ENCODE measurements at regions not wholly inside any gene's neighbourhood (a gene's known extent, or its start where the extent isn't known, plus 50 kb on each side); places are given as distances from the start of the nearest gene placed in this dataset.
A peak's percentile ranks its signal among the peaks of the same experiment; 100 is the strongest.

DNA sequence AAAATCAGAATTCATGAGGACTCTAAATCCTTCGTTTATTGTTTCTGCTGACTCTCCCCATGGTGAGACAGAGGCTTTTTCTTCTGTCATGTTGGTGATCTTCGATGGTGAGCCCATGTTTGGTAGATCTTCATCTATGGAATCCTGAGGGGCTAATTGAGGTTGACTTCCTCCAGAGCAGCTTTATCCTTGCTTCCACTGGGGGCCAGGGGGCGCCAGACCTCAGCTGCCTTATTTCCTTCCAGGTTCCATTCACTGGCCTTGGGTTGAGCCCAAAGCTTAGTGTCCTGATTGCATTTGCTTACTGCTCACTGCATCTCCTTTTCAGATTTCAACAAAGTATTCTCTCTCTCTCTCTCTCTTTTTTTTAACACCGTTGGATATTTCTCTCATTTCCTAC is 80.7 kb downstream of the GCC1 start:
- POLR2A ChIA-PET: interaction anchor here (0.6 kb wide), 1 partner anchor 25 kb away, joined by 3 read pairs; no protein-coding TSS in a partner anchor

DNA sequence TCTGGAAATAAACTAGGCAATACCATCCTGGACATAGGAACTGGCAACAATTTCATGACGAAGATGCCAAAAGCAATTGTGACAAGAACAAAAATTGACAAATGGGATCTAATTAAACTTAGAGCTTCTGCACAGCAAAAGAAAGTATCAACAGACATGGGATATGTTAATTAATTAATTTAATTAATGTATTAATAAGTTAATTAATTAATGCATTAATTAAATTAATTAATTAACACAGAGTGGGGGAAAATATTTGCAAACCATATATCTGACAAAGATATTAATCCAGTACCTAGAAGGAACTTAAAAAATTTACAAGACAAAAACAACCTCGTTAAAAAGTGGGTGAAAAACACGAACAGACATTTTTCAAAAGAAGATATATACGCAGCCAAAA is 83.6 kb downstream of the GCC1 start:
- no CpG with 5 or more reads among the region's 4 CpGs for WGBS (ENCODE audit: insufficient coverage)
- DNase-seq: no peak
- H3K9me3 ChIP-seq (ENCODE audit: control extremely low read depth in 1 of 5, control insufficient read depth in 4 of 5, insufficient read depth in 2 of 5, low read depth in 1 of 5, low read length in 4 of 5): no peaks in the 10 kb centered on the region
- H3K36me3 ChIP-seq (ENCODE audit: control insufficient read depth in 4 of 4, insufficient read depth in 4 of 4, low read length in 3 of 4): no peaks in the 10 kb centered on the region
- ChIA-PET POLR2A (no interaction called here), CTCF (interaction anchor here (1.3 kb wide), 1 partner anchor 17 kb away, joined by 3 read pairs; no protein-coding TSS in a partner anchor)
- no peak overlapping the region for H3K27ac ChIP-seq (ENCODE audit: insufficient read depth in 1 of 2, low read depth in 1 of 2, low read length in 2 of 2, poor library complexity in 1 of 2, severe bottlenecking in 2 of 2)
- no peak overlapping the region for H3K4me3 ChIP-seq (ENCODE audit: control insufficient read depth in 1 of 7, extremely low read depth in 1 of 7, insufficient read depth in 4 of 7, low read depth in 2 of 7, low read length in 6 of 7)
- no peaks in the 10 kb centered on the region for H3K4me1 ChIP-seq (ENCODE audit: control extremely low read depth in 1 of 4, control insufficient read depth in 4 of 4, insufficient read depth in 4 of 4, low read length in 3 of 4)
- peaks cover 0 to 10% (median 2%) of the 10 kb centered on the region in 5 experiments for H3K27me3 ChIP-seq (replicated peaks in 2 of 5; ENCODE audit: control insufficient read depth in 4 of 5, insufficient read depth in 5 of 5, low read length in 4 of 5)

More for the DNA sequence above, 80.7 kb downstream of the GCC1 start:
- DNase-seq: peak; percentile 8 to 27 (median 15)
- WGBS (ENCODE audit: insufficient coverage): 50% methylated on average over 2 of the region's 4 CpGs
- CTCF ChIA-PET: no interaction called here
- H3K9me3 ChIP-seq (ENCODE audit: control extremely low read depth in 1 of 5, control insufficient read depth in 4 of 5, insufficient read depth in 2 of 5, low read depth in 1 of 5, low read length in 4 of 5): no peaks in the 10 kb centered on the region
- peaks cover 0 to 10% (median 4%) of the 10 kb centered on the region in 5 experiments for H3K27me3 ChIP-seq (replicated peaks in 2 of 5; ENCODE audit: control insufficient read depth in 4 of 5, insufficient read depth in 5 of 5, low read length in 4 of 5)
- H3K27ac ChIP-seq (ENCODE audit: insufficient read depth in 1 of 2, low read depth in 1 of 2, low read length in 2 of 2, poor library complexity in 1 of 2, severe bottlenecking in 2 of 2): no peak overlapping the region
- H3K36me3 ChIP-seq (ENCODE audit: control insufficient read depth in 4 of 4, insufficient read depth in 4 of 4, low read length in 3 of 4): no peaks in the 10 kb centered on the region
- no peaks in the 10 kb centered on the region for H3K4me1 ChIP-seq (ENCODE audit: control extremely low read depth in 1 of 4, control insufficient read depth in 4 of 4, insufficient read depth in 4 of 4, low read length in 3 of 4)
- H3K4me3 ChIP-seq (ENCODE audit: control insufficient read depth in 1 of 7, extremely low read depth in 1 of 7, insufficient read depth in 4 of 7, low read depth in 2 of 7, low read length in 6 of 7): no peak overlapping the region

GRCh38 chr7:127487381-127487780 is 94.9 kb upstream of the ZNF800 start:
- WGBS (ENCODE audit: insufficient coverage): 100% methylated on average over 1 of the region's 3 CpGs
- Histone ChIP-seq H3K4me3 (ENCODE audit: control insufficient read depth in 1 of 7, extremely low read depth in 1 of 7, insufficient read depth in 4 of 7, low read depth in 2 of 7, low read length in 6 of 7) (no peak overlapping the region), H3K4me1 (ENCODE audit: control extremely low read depth in 1 of 4, control insufficient read depth in 4 of 4, insufficient read depth in 4 of 4, low read length in 3 of 4) (no peaks in the 10 kb centered on the region), H3K27me3 (replicated peaks in 2 of 5; ENCODE audit: control insufficient read depth in 4 of 5, insufficient read depth in 5 of 5, low read length in 4 of 5) (peaks cover 3 to 10% (median 3%) of the 10 kb centered on the region in 5 experiments), H3K9me3 (ENCODE audit: control extremely low read depth in 1 of 5, control insufficient read depth in 4 of 5, insufficient read depth in 2 of 5, low read depth in 1 of 5, low read length in 4 of 5) (peaks cover 0 to 1% (median 0%) of the 10 kb centered on the region in 5 experiments), H3K36me3 (ENCODE audit: control insufficient read depth in 4 of 4, insufficient read depth in 4 of 4, low read length in 3 of 4) (no peaks in the 10 kb centered on the region), H3K27ac (ENCODE audit: insufficient read depth in 1 of 2, low read depth in 1 of 2, low read length in 2 of 2, poor library complexity in 1 of 2, severe bottlenecking in 2 of 2) (no peak overlapping the region)
- ChIA-PET CTCF (no interaction called here), POLR2A (no interaction called here)
- no peak for DNase-seq

- 69% methylated on average over 2 of the region's 3 CpGs for WGBS (ENCODE audit: insufficient coverage)
- H3K36me3 ChIP-seq (ENCODE audit: control insufficient read depth in 4 of 4, insufficient read depth in 4 of 4, low read length in 3 of 4): no peaks in the 10 kb centered on the region
- no peaks in the 10 kb centered on the region for H3K4me1 ChIP-seq (ENCODE audit: control extremely low read depth in 1 of 4, control insufficient read depth in 4 of 4, insufficient read depth in 4 of 4, low read length in 3 of 4)
- no peak overlapping the region for H3K4me3 ChIP-seq (ENCODE audit: control insufficient read depth in 1 of 7, extremely low read depth in 1 of 7, insufficient read depth in 4 of 7, low read depth in 2 of 7, low read length in 6 of 7)
- DNase-seq: no peak
- H3K9me3 ChIP-seq (ENCODE audit: control extremely low read depth in 1 of 5, control insufficient read depth in 4 of 5, insufficient read depth in 2 of 5, low read depth in 1 of 5, low read length in 4 of 5): peaks cover 0 to 1% (median 0%) of the 10 kb centered on the region in 5 experiments
- peaks cover 3 to 10% (median 3%) of the 10 kb centered on the region in 5 experiments for H3K27me3 ChIP-seq (replicated peaks in 2 of 5; ENCODE audit: control insufficient read depth in 4 of 5, insufficient read depth in 5 of 5, low read length in 4 of 5)
- CTCF ChIA-PET: no interaction called here
- POLR2A ChIA-PET: no interaction called here
- no peak overlapping the region for H3K27ac ChIP-seq (ENCODE audit: insufficient read depth in 1 of 2, low read depth in 1 of 2, low read length in 2 of 2, poor library complexity in 1 of 2, severe bottlenecking in 2 of 2)
Observed at GRCh38 chr7:127486654-127487053, 94.1 kb upstream of the ZNF800 start.

GRCh38 chr7:127485482-127485881 is 93.0 kb upstream of the ZNF800 start:
- Histone ChIP-seq H3K27ac (ENCODE audit: insufficient read depth in 1 of 2, low read depth in 1 of 2, low read length in 2 of 2, poor library complexity in 1 of 2, severe bottlenecking in 2 of 2) (no peak overlapping the region), H3K27me3 (replicated peaks in 2 of 5; ENCODE audit: control insufficient read depth in 4 of 5, insufficient read depth in 5 of 5, low read length in 4 of 5) (peaks cover 3 to 10% (median 3%) of the 10 kb centered on the region in 5 experiments), H3K4me3 (ENCODE audit: control insufficient read depth in 1 of 7, extremely low read depth in 1 of 7, insufficient read depth in 4 of 7, low read depth in 2 of 7, low read length in 6 of 7) (no peak overlapping the region), H3K9me3 (ENCODE audit: control extremely low read depth in 1 of 5, control insufficient read depth in 4 of 5, insufficient read depth in 2 of 5, low read depth in 1 of 5, low read length in 4 of 5) (peaks cover 0 to 1% (median 0%) of the 10 kb centered on the region in 5 experiments), H3K36me3 (ENCODE audit: control insufficient read depth in 4 of 4, insufficient read depth in 4 of 4, low read length in 3 of 4) (no peaks in the 10 kb centered on the region), H3K4me1 (ENCODE audit: control extremely low read depth in 1 of 4, control insufficient read depth in 4 of 4, insufficient read depth in 4 of 4, low read length in 3 of 4) (no peaks in the 10 kb centered on the region)
- CTCF ChIA-PET: no interaction called here
- POLR2A ChIA-PET: no interaction called here
- DNase-seq: no peak

GRCh38 chr7:127484954-127485353 is 92.4 kb upstream of the ZNF800 start:
- no peak overlapping the region for H3K27ac ChIP-seq (ENCODE audit: insufficient read depth in 1 of 2, low read depth in 1 of 2, low read length in 2 of 2, poor library complexity in 1 of 2, severe bottlenecking in 2 of 2)
- peaks cover 3 to 10% (median 3%) of the 10 kb centered on the region in 5 experiments for H3K27me3 ChIP-seq (replicated peaks in 2 of 5; ENCODE audit: control insufficient read depth in 4 of 5, insufficient read depth in 5 of 5, low read length in 4 of 5)
- 69% methylated on average over 4 of the region's 6 CpGs for whole genome bisulfite sequencing (ENCODE audit: insufficient coverage)
- no peaks in the 10 kb centered on the region for H3K4me1 ChIP-seq (ENCODE audit: control extremely low read depth in 1 of 4, control insufficient read depth in 4 of 4, insufficient read depth in 4 of 4, low read length in 3 of 4)
- POLR2A ChIA-PET: no interaction called here
- peaks cover 0 to 1% (median 0%) of the 10 kb centered on the region in 5 experiments for H3K9me3 ChIP-seq (ENCODE audit: control extremely low read depth in 1 of 5, control insufficient read depth in 4 of 5, insufficient read depth in 2 of 5, low read depth in 1 of 5, low read length in 4 of 5)
- no peaks in the 10 kb centered on the region for H3K36me3 ChIP-seq (ENCODE audit: control insufficient read depth in 4 of 4, insufficient read depth in 4 of 4, low read length in 3 of 4)
- H3K4me3 ChIP-seq (ENCODE audit: control insufficient read depth in 1 of 7, extremely low read depth in 1 of 7, insufficient read depth in 4 of 7, low read depth in 2 of 7, low read length in 6 of 7): no peak overlapping the region
- DNase-seq: no peak
- CTCF ChIA-PET: interaction anchor here (0.7 kb wide), 1 partner anchor 324 kb away, joined by 3 read pairs; no protein-coding TSS in a partner anchor

GRCh38 chr7:127478461-127478860 is 86.0 kb upstream of the ZNF800 start:
- Histone ChIP-seq H3K36me3 (ENCODE audit: control insufficient read depth in 4 of 4, insufficient read depth in 4 of 4, low read length in 3 of 4) (no peaks in the 10 kb centered on the region), H3K27ac (ENCODE audit: insufficient read depth in 1 of 2, low read depth in 1 of 2, low read length in 2 of 2, poor library complexity in 1 of 2, severe bottlenecking in 2 of 2) (no peak overlapping the region), H3K4me1 (ENCODE audit: control extremely low read depth in 1 of 4, control insufficient read depth in 4 of 4, insufficient read depth in 4 of 4, low read length in 3 of 4) (no peaks in the 10 kb centered on the region), H3K27me3 (replicated peaks in 2 of 5; ENCODE audit: control insufficient read depth in 4 of 5, insufficient read depth in 5 of 5, low read length in 4 of 5) (peaks cover 0 to 7% (median 4%) of the 10 kb centered on the region in 5 experiments), H3K9me3 (ENCODE audit: control extremely low read depth in 1 of 5, control insufficient read depth in 4 of 5, insufficient read depth in 2 of 5, low read depth in 1 of 5, low read length in 4 of 5) (no peaks in the 10 kb centered on the region), H3K4me3 (ENCODE audit: control insufficient read depth in 1 of 7, extremely low read depth in 1 of 7, insufficient read depth in 4 of 7, low read depth in 2 of 7, low read length in 6 of 7) (no peak overlapping the region)
- POLR2A ChIA-PET: no interaction called here
- 100% methylated on average over 1 of the region's 2 CpGs for WGBS (ENCODE audit: insufficient coverage)
- CTCF ChIA-PET: interaction anchor here (1.3 kb wide), 1 partner anchor 675 kb away, joined by 4 read pairs; no protein-coding TSS in a partner anchor
- DNase-seq: no peak
